PC-9 (cell line): ENCODE measurements at regions not wholly inside any gene's neighbourhood (a gene's known extent, or its start where the extent isn't known, plus 50 kb on each side); places are given as distances from the start of the nearest gene placed in this dataset.

Experiments used
- BruUV-seq: library from RNA; stranded (reverse); fragments of 400-500 nt; replicated peaks from 2 replicates; lab custom pipeline; 2021; lab: Mats Ljungman, UMichigan
- CTCF ChIA-PET: fragments of 300-600 bp; sonication (Branson Sonifier 250); formaldehyde crosslinking; loops from one replicate; lab custom pipeline; 2022; ENCODE audit warnings: antibody characterized with exemption; lab: Charles Lee
- POLR2A ChIA-PET: fragments of 300-600 bp; sonication (Branson Sonifier 250); formaldehyde crosslinking; loops from one replicate; lab custom pipeline; 2022; ENCODE audit warnings: antibody characterized with exemption; ENCODE audit not compliant: unreplicated experiment; lab: Charles Lee
- DNase-seq, 2 experiments: peaks; one replicate each; pipeline versions ENCODE4 v3.0.0 to v3.0.0-alpha.2; 2015 to 2022; ENCODE audit warnings: mixed read lengths in 1 of 2
- H2AFZ ChIP-seq: fragments of 200-600 bp; sonication (generic); 2 replicates; pipeline ENCODE4 v1.8.1; 2017; ENCODE audit warnings: antibody characterized with exemption
- H3F3A ChIP-seq: fragments of 200-600 bp; sonication (generic); 2 replicates; pipeline ENCODE4 v1.8.1; 2017; ENCODE audit warnings: antibody characterized with exemption, mild to moderate bottlenecking, low read depth; ENCODE audit not compliant: insufficient read depth
- H3K27ac ChIP-seq: fragments of 200-600 bp; sonication (generic); 2 replicates; pipeline ENCODE4 v1.6.1; 2016; ENCODE audit warnings: mixed run types
- H3K27me3 ChIP-seq: fragments of 200-600 bp; sonication (generic); 2 replicates; pipeline ENCODE4 v1.6.1; 2016; ENCODE audit warnings: low read depth, mixed run types; ENCODE audit not compliant: insufficient read depth
- H3K36me3 ChIP-seq: fragments of 200-600 bp; sonication (generic); 2 replicates; pipeline ENCODE4 v1.6.1; 2016; ENCODE audit warnings: low read depth, mixed run types
- H3K4me1 ChIP-seq: fragments of 200-600 bp; sonication (generic); replicated peaks from 2 replicates; pipeline ENCODE4 v1.6.1; 2016; ENCODE audit warnings: mixed run types; ENCODE audit not compliant: insufficient read depth
- H3K4me2 ChIP-seq: fragments of 200-600 bp; sonication (generic); 2 replicates; pipeline ENCODE4 v1.6.1; 2017; ENCODE audit warnings: mixed run types
- H3K4me3 ChIP-seq: fragments of 200-600 bp; sonication (generic); 2 replicates; pipeline ENCODE4 v1.6.1; 2016; ENCODE audit warnings: mixed run types
- H3K79me2 ChIP-seq: fragments of 200-600 bp; sonication (generic); 2 replicates; pipeline ENCODE4 v1.6.1; 2017; ENCODE audit warnings: low read depth, mixed run types
- H3K9me2 ChIP-seq: fragments of 200-600 bp; sonication (generic); 2 replicates; pipeline ENCODE4 v1.8.1; 2017; ENCODE audit warnings: mild to moderate bottlenecking; ENCODE audit not compliant: insufficient read depth
- H3K9me3 ChIP-seq: fragments of 200-600 bp; sonication (generic); 2 replicates; pipeline ENCODE4 v1.8.1; 2016; ENCODE audit warnings: low read depth; ENCODE audit not compliant: insufficient read depth
- H4K20me1 ChIP-seq: fragments of 200-600 bp; sonication (generic); 2 replicates; pipeline ENCODE4 v1.8.1; 2017; ENCODE audit not compliant: insufficient read depth
- CTCF ChIP-seq: fragments of 200-600 bp; sonication (generic); conservative IDR thresholded peaks from 2 replicates; pipeline ENCODE4 v1.6.1; 2017; ENCODE audit warnings: mixed run types, antibody characterized with exemption, mild to moderate bottlenecking, moderate library complexity
- EZH2 ChIP-seq: fragments of 200-600 bp; sonication (generic); IDR thresholded peaks from 2 replicates; pipeline ENCODE4 v1.8.0; 2017; ENCODE audit warnings: antibody characterized with exemption, low read depth
- intact Hi-C: fragments of 100-400 bp; cut with micrococcal nuclease; formaldehyde crosslinking; loops from one replicate; pipeline ENCODE4 v1.10.0; 2022; ENCODE audit not compliant: unreplicated experiment

GRCh38 chr2:76415821-76416220 is 705.1 kb upstream of the GCFC2 start:
- ChIA-PET POLR2A (no interaction called here), CTCF (interaction anchor here (0.5 kb wide), 1 partner anchor 12 kb away, joined by 3 read pairs; no protein-coding TSS in a partner anchor)
- intact Hi-C loops = no loop called here

GRCh38 chr2:76413436-76413835 is 702.7 kb upstream of the GCFC2 start:
- H3K4me2 ChIP-seq = no peak overlapping the region
- CTCF ChIA-PET = no interaction called here
- no peaks in the 10 kb centered on the region for H3K36me3 ChIP-seq
- H3K27me3 ChIP-seq = no peaks in the 10 kb centered on the region
- TF ChIP-seq CTCF (no peak), EZH2 (no peak)
- 0 out of 2 replicates have a peak overlapping the region, but pooled peaks have one; percentile 1 for H2AFZ ChIP-seq
- intact Hi-C loops = no loop called here
- no peaks in the 10 kb centered on the region for H3K79me2 ChIP-seq
- no TSS peak for BruUV-seq
- DNase-seq = no peak
- H3K9me3 ChIP-seq = no peaks in the 10 kb centered on the region
- H4K20me1 ChIP-seq = no peaks in the 10 kb centered on the region
- no peaks in the 10 kb centered on the region for H3K4me1 ChIP-seq
- no peaks in the 10 kb centered on the region for H3K9me2 ChIP-seq
- no peak overlapping the region for H3K27ac ChIP-seq
- no peaks in the 10 kb centered on the region for H3F3A ChIP-seq
- POLR2A ChIA-PET = interaction anchor here (0.6 kb wide), 1 partner anchor 653 kb away, joined by 3 read pairs; no protein-coding TSS in a partner anchor
- H3K4me3 ChIP-seq = no peak overlapping the region

More at GRCh38 chr2:76415821-76416220, 705.1 kb upstream of the GCFC2 start:
- H3K4me1 ChIP-seq = no peaks in the 10 kb centered on the region
- H3K27me3 ChIP-seq = no peaks in the 10 kb centered on the region
- no peaks in the 10 kb centered on the region for H3F3A ChIP-seq
- no peak for TF ChIP-seq EZH2
- TF ChIP-seq CTCF = no peak
- H3K27ac ChIP-seq = no peak overlapping the region
- H3K36me3 ChIP-seq = no peaks in the 10 kb centered on the region
- H3K9me2 ChIP-seq = no peaks in the 10 kb centered on the region
- H3K9me3 ChIP-seq = no peaks in the 10 kb centered on the region
- no peak overlapping the region for H2AFZ ChIP-seq
- H3K4me2 ChIP-seq = no peak overlapping the region
- no TSS peak for BruUV-seq
- no peaks in the 10 kb centered on the region for H4K20me1 ChIP-seq
- H3K79me2 ChIP-seq = no peaks in the 10 kb centered on the region
- H3K4me3 ChIP-seq = no peak overlapping the region
- DNase-seq = no peak

GRCh38 chr2:76406134-76406855 is 695.6 kb upstream of the GCFC2 start:
- intact Hi-C loops = no loop called here
- CTCF ChIA-PET = no interaction called here
- TF ChIP-seq CTCF (no peak), EZH2 (no peak)

More at GRCh38 chr2:76406134-76406855, 695.6 kb upstream of the GCFC2 start:
- Histone ChIP-seq H4K20me1 (no peaks in the 10 kb centered on the region), H3K4me1 (no peaks in the 10 kb centered on the region), H3F3A (no peaks in the 10 kb centered on the region), H3K9me3 (no peaks in the 10 kb centered on the region), H3K27ac (no peak overlapping the region), H3K9me2 (no peaks in the 10 kb centered on the region), H3K36me3 (no peaks in the 10 kb centered on the region), H3K4me2 (no peak overlapping the region), H2AFZ (no peak overlapping the region), H3K27me3 (no peaks in the 10 kb centered on the region), H3K79me2 (no peaks in the 10 kb centered on the region), H3K4me3 (no peak overlapping the region)
- POLR2A ChIA-PET = no interaction called here
- no peak for DNase-seq
- BruUV-seq = no TSS peak
